ENCODE measurements at regions not wholly inside any gene's neighbourhood (a gene's known extent, or its start where the extent isn't known, plus 50 kb on each side); places are given as distances from the start of the nearest gene placed in this dataset.

GRCh38 chr5:121711416-121711815, 140.3 kb upstream of the FTMT start:
- no peaks in the 10 kb centered on the region for H3K27me3 ChIP-seq (ENCODE audit: low read depth)
- H3K36me3 ChIP-seq, result no peaks in the 10 kb centered on the region
- DNase-seq, result no peak
- no peaks in the 10 kb centered on the region for H3K4me1 ChIP-seq
- H3K27ac ChIP-seq (replicated peaks), result no peak overlapping the region
- TF ChIP-seq CTCF (IDR thresholded peaks at IDR 0.05; ENCODE audit: borderline replicate concordance), result no peak
- no peaks in the 10 kb centered on the region for H3K9me3 ChIP-seq (replicated peaks)
- H3K4me3 ChIP-seq, result no peak overlapping the region
- intact Hi-C loops (cut with micrococcal nuclease), result no loop called here

GRCh38 chr5:121719255-121719654, 132.4 kb upstream of the FTMT start:
- DNase-seq, result no peak
- intact Hi-C loops (cut with micrococcal nuclease), result no loop called here
- Histone ChIP-seq H3K9me3 (replicated peaks) (peaks cover 9% of the 10 kb centered on the region), H3K27me3 (ENCODE audit: low read depth) (no peaks in the 10 kb centered on the region), H3K36me3 (no peaks in the 10 kb centered on the region), H3K27ac (replicated peaks) (no peak overlapping the region), H3K4me1 (no peaks in the 10 kb centered on the region), H3K4me3 (no peak overlapping the region)
- no peak for TF ChIP-seq CTCF (IDR thresholded peaks at IDR 0.05; ENCODE audit: borderline replicate concordance)

GRCh38 chr5:121725450-121725849, 126.2 kb upstream of the FTMT start:
- Histone ChIP-seq H3K27ac (replicated peaks) (no peak overlapping the region), H3K9me3 (replicated peaks) (peaks cover 9% of the 10 kb centered on the region), H3K36me3 (no peaks in the 10 kb centered on the region), H3K4me3 (no peak overlapping the region), H3K4me1 (no peaks in the 10 kb centered on the region), H3K27me3 (ENCODE audit: low read depth) (no peaks in the 10 kb centered on the region)
- intact Hi-C loops (cut with micrococcal nuclease), result no loop called here
- no peak for DNase-seq
- no peak for TF ChIP-seq CTCF (IDR thresholded peaks at IDR 0.05; ENCODE audit: borderline replicate concordance)

GRCh38 chr5:121726991-121727390, 124.7 kb upstream of the FTMT start:
- intact Hi-C loops (cut with micrococcal nuclease), result no loop called here
- Histone ChIP-seq H3K27ac (replicated peaks) (no peak overlapping the region), H3K36me3 (no peaks in the 10 kb centered on the region), H3K4me1 (peaks cover under 1% of the 10 kb centered on the region), H3K4me3 (no peak overlapping the region), H3K27me3 (ENCODE audit: low read depth) (no peaks in the 10 kb centered on the region), H3K9me3 (replicated peaks) (no peaks in the 10 kb centered on the region)
- no peak for TF ChIP-seq CTCF (IDR thresholded peaks at IDR 0.05; ENCODE audit: borderline replicate concordance)
- DNase-seq, result no peak

GRCh38 chr5:121731377-121731776, 120.3 kb upstream of the FTMT start:
- no peak for DNase-seq
- Histone ChIP-seq H3K36me3 (no peaks in the 10 kb centered on the region), H3K27ac (replicated peaks) (peak overlapping the region; percentile 53), H3K4me1 (peaks cover 10% of the 10 kb centered on the region), H3K27me3 (ENCODE audit: low read depth) (no peaks in the 10 kb centered on the region), H3K9me3 (replicated peaks) (no peaks in the 10 kb centered on the region), H3K4me3 (no peak overlapping the region)
- TF ChIP-seq CTCF (IDR thresholded peaks at IDR 0.05; ENCODE audit: borderline replicate concordance), result no peak
- intact Hi-C loops (cut with micrococcal nuclease), result no loop called here

- no peak for DNase-seq
- H3K36me3 ChIP-seq, result no peaks in the 10 kb centered on the region
- no peak overlapping the region for H3K27ac ChIP-seq (replicated peaks)
- H3K27me3 ChIP-seq (ENCODE audit: low read depth), result no peaks in the 10 kb centered on the region
- intact Hi-C loops (cut with micrococcal nuclease), result no loop called here
- peaks cover 20% of the 10 kb centered on the region for H3K9me3 ChIP-seq (replicated peaks)
- H3K4me1 ChIP-seq, result peaks cover 10% of the 10 kb centered on the region
- no peak for TF ChIP-seq CTCF (IDR thresholded peaks at IDR 0.05; ENCODE audit: borderline replicate concordance)
- H3K4me3 ChIP-seq, result no peak overlapping the region
Measured at GRCh38 chr5:121735618-121736017, 116.1 kb upstream of the FTMT start.

All from left ventricle myocardium inferior (tissue), 1 donor.